ENCODE measurements at regions not wholly inside any gene's neighbourhood (a gene's known extent, or its start where the extent isn't known, plus 50 kb on each side); places are given as distances from the start of the nearest gene placed in this dataset.

GRCh38 chr2:45259547-45260160, 250.4 kb upstream of the SIX2 start:
- no peak for TF ChIP-seq CTCF (IDR thresholded peaks at IDR 0.05; ENCODE audit: extremely low read depth, missing control alignments)
- no peak for DNase-seq (ENCODE audit: low spot score)

GRCh38 chr2:45259138-45259537, 249.9 kb upstream of the SIX2 start:
- no peak for DNase-seq (ENCODE audit: low spot score)
- TF ChIP-seq CTCF (IDR thresholded peaks at IDR 0.05; ENCODE audit: extremely low read depth, missing control alignments) = no peak

GRCh38 chr2:45258311-45258710, 249.1 kb upstream of the SIX2 start:
- no peak for TF ChIP-seq CTCF (IDR thresholded peaks at IDR 0.05; ENCODE audit: extremely low read depth, missing control alignments)

GRCh38 chr2:45257820-45258219, 248.6 kb upstream of the SIX2 start:
- no peak for TF ChIP-seq CTCF (IDR thresholded peaks at IDR 0.05; ENCODE audit: extremely low read depth, missing control alignments)
- DNase-seq (ENCODE audit: low spot score) = no peak

More at GRCh38 chr2:45258311-45258710, 249.1 kb upstream of the SIX2 start:
- DNase-seq (ENCODE audit: low spot score) = no peak

DNA sequence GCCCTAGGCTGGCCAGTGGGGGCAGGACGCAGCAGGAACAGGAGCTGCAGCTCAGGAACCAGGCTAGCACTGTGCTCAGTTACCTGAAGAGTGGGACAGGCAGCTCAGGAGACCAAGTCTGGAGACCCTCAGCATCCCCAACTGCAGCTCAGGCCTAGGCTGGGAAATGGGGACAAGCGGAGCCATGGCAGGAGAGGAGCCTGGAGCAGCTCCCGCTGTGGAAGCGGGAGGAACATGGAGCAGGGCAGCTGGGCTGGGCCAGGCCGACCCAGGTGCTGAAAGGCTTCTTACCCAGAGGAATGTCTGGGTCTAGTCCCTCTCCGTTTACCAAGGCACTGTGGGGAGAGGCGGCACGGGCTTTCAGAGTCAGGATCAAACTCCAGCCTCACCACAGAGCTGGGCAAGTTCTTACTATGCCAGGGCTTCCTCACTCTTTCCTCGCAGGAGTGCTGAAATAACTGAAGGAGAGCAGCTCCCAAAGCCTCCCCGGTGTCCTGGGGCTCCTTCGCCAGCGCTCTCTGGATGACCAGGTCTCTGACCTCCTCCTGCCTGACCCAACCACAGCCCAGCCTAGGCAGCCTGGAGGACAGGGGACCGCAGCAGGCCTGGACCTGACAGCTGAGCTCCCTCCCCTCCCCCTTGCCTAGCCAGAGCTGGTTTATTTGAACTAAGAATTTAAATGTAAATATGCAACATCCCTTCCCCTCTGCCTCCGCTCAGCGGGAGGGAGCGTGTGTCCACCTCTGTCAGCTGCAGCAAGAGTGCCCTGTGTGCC, 247.8 kb upstream of the SIX2 start:
- TF ChIP-seq CTCF (IDR thresholded peaks at IDR 0.05; ENCODE audit: extremely low read depth, missing control alignments) = no peak
- no peak for DNase-seq (ENCODE audit: low spot score)

DNA sequence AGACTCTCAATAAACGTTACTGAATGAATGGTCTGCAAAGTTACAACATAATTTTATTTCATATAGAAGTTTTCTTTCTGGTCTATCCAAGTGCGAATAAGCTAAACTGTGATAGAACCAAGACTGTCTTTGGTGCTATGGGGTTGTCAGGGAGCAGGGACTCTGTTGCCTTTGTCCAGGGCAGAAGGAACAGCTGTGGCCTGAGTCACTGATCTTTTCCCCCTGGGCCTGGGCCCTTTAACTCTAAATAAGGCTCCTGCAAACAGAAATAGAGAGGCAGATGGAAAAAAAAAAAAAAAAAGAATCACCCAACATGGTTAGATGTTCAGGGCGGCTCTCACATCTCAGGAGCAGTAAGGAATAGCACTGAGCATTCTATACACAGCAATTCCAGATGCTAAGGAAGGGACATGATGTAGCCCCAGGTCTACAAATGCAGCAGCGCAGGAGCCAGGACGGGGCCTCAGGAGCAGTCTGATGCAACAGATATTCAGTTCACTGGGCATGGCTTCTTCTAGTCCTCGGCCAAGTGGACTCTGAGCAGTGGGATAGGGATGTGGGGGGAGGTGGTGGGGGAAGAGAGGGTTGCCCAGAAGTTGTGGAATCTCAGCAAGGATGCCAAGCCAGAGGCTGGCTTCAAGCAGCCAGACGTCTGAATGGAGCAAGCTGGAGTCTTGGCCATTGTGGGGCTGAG, 247.1 kb upstream of the SIX2 start:
- no peak for DNase-seq (ENCODE audit: low spot score)
- no peak for TF ChIP-seq CTCF (IDR thresholded peaks at IDR 0.05; ENCODE audit: extremely low read depth, missing control alignments)

DNA sequence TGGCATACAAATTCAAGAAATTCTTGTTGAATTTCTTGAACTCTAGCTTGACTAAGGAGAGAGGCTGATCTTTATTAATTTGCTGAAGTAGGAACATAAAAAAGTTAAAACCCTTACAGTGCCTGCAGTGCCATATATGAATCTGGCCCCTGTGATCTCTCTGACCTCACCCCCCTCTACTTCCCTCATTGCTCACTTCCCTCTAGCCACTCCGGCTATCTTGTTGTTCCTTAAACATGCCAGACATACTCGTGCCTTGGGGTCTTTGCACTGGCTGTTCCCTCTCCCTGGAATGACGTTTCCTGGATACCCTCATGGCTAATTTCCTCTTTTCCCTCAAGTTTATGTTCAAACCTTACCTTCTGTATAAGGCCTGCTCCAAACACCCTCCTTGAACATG, 246.3 kb upstream of the SIX2 start:
- no peak for DNase-seq (ENCODE audit: low spot score)

More for the DNA sequence above, 246.3 kb upstream of the SIX2 start:
- TF ChIP-seq CTCF (IDR thresholded peaks at IDR 0.05; ENCODE audit: extremely low read depth, missing control alignments) = no peak
